Renal cortex interstitium (tissue), 11 donors: ENCODE measurements at regions not wholly inside any gene's neighbourhood (a gene's known extent, or its start where the extent isn't known, plus 50 kb on each side); places are given as distances from the start of the nearest gene placed in this dataset.

Source experiments
- DNase-seq, 11 donors: peaks; one replicate each; pipeline ENCODE4 v3.0.0-alpha.2; 2013; ENCODE audit warnings: low read depth in 9 of 11, low spot score in 4 of 11; ENCODE audit errors: extremely low read depth in 1 of 11

- DNase-seq: no peak
These were observed 185.6 kb upstream of the NAV3 start for GRCh38 chr12:77644915-77645605.

DNA sequence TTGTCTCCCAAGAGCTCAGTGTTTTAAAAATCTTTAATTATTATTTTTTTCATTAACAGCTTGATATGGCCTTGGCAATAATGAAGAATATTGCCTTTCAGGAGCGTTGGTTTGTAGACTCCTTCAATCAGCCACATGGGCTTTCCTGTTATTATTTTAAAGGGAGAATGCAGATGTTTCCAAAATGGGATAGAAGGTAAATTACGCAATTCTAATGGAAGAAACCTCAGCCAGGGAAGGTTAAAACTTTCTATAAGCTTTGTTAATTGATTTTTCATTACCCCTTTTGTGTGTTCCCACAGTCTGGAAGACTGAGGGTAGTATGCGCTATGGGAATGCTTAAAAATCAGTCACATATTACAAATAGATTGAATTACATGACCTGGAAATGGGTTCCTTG, 188.4 kb upstream of the NAV3 start:
- no peak for DNase-seq

GRCh38 chr12:77640356-77640755, 190.3 kb upstream of the NAV3 start:
- DNase-seq: no peak

DNA sequence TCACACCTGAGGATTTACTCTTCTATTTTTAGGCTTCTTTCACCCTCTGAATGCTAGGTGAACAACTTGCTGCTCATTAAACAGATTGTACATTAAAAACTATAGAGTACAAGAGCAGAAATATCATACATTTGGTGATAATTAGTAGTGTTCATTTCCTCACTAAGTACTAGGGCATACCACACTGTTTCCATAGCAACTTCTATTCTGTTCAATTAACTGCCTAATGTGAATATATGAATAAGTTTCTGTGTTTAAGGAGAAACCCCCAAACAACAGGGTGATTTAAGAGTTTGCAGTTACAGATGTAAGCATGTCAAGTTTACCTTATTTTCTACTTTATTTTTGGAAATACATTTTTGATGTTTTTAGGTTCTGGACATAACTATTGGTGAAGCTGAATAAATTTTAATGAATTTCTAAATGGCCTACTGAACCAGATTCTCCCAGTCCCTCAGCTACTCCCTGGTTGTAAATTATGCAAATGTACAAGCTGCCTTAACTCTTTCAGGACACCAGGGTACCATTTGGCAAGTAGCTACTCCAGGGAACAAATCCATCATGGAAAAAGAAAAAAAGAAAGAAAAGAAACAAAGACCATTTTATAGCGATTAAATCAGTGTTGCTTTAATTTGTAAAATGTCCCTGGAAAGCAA, 199.8 kb upstream of the NAV3 start:
- DNase-seq: no peak

DNA sequence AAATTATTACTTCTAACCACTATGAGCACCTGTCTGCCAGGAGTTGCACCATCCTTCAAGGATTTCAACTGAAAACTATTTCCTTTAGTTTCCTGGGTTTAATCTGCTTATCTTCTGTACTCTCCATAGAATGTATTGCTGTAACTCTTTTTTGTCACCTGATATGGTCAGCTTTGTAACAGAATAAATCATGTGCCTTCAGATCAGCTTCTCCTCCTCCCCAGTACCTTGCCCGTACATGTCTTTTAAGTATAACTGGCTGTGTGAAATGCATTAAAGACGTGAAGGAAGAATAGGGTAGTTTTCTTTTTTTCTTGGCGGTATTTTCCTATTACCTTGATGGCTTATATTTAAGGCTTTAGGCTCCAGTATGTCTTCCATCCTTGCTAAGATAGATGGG, 200.3 kb upstream of the NAV3 start:
- no peak for DNase-seq

DNA sequence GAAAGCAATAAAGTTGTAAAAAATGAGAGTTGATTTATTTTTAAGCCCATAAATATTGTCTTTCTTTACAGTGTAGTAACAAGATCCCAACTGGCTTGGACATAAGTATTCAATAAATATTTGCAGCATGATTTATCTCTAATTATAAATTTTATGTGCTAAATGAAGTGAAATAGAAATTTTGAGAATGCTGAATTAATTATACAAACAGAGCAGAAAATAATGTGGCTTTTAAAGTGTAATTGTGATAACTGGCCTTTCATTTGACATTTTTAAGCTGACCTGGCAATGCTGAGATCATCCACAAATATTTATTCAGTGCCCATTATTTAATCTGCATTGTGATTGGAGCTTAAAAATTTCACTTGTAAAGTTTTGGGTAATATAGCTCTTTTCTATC, 201.6 kb upstream of the NAV3 start:
- no peak for DNase-seq

GRCh38 chr12:77625441-77625840, 205.3 kb upstream of the NAV3 start:
- no peak for DNase-seq

DNA sequence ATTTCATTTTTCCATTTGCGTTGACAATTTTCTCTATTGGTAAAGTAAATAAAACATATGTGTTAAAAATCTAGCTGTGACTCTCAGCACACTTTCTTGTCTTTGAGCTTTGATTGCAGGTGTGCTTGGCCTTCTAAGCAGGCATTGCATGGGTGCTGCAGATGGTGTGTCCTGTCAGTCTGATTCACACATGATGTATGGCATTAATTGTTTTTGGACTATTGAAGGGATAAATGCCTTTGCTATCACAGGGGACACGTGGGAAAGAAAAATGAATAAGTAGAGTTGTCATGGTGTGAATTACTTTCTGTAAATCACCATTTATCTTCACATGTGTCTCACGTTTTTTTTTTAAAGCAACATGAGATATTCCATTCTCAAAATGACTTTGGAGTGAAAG, 211.3 kb upstream of the NAV3 start:
- no peak for DNase-seq

GRCh38 chr12:77617818-77618217, 212.9 kb upstream of the NAV3 start:
- DNase-seq: no peak

DNA sequence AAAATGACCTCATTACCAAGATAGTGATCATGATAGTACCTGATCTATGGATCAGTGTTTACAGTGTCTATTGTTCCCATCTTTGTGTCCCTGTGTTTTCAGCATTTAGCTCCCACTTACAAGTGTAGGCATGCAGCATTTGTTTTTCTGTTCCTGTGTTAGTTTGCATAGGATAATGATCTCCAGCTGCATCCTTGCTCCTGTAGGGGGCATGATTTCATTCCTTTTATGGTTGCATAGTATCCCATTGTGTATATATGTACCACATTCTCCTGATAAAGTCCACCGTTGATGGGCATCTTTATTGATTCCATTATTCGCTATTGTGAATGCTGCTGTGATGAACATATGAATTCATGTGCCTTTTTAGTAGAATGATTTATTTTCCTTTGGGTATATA, 215.4 kb upstream of the NAV3 start:
- DNase-seq: no peak

GRCh38 chr12:77613411-77613810, 217.3 kb upstream of the NAV3 start:
- DNase-seq: no peak

- DNase-seq: no peak
These were observed 220.2 kb upstream of the NAV3 start for GRCh38 chr12:77610446-77610845.

- DNase-seq: no peak
These were observed 221.7 kb upstream of the NAV3 start for GRCh38 chr12:77609016-77609415.

GRCh38 chr12:77608271-77608824, 222.3 kb upstream of the NAV3 start:
- peak in 7 of 11 donors; percentile 9 to 57 (median 32) for DNase-seq

GRCh38 chr12:77606348-77606747, 224.3 kb upstream of the NAV3 start:
- DNase-seq: no peak

DNA sequence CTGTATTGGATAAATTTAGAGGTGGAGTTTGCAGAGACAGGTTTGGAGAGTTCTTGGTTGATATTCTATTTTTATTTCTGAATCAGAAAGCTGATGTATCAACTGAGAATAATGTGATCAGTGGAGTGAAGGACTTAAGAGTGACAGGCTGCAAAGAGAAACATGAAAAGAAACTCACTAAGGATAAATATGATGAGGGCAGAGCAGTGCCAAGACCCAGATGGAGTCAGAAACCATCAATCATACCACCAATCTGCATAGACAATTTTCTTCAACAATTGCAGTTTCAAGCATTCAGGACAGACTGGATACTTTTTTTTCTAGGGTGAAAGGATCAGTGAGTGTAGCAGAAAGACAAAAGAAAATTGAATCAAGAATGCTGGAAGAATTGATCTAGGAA, 226.7 kb upstream of the NAV3 start:
- DNase-seq: no peak

DNA sequence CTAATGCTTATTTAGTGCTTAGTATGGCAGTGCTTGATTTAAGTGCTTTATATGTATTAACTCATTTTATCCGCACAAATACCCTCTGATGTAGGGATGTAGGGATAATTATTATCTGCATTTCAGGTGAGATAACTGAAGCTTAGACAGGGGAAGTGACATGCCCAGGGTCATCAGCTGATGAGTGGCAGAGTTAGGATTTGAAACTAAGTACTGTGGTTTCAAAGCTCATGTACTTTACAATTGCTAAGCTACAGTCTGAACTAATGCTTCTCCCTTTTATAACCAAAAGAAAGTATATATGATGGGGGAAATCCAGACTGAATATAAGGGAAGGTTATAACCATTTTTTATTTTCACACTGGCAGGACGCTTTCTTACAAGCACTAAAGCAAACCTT, 229.6 kb upstream of the NAV3 start:
- no peak for DNase-seq

- no peak for DNase-seq
These were observed 230.2 kb upstream of the NAV3 start for GRCh38 chr12:77600468-77600843.

DNA sequence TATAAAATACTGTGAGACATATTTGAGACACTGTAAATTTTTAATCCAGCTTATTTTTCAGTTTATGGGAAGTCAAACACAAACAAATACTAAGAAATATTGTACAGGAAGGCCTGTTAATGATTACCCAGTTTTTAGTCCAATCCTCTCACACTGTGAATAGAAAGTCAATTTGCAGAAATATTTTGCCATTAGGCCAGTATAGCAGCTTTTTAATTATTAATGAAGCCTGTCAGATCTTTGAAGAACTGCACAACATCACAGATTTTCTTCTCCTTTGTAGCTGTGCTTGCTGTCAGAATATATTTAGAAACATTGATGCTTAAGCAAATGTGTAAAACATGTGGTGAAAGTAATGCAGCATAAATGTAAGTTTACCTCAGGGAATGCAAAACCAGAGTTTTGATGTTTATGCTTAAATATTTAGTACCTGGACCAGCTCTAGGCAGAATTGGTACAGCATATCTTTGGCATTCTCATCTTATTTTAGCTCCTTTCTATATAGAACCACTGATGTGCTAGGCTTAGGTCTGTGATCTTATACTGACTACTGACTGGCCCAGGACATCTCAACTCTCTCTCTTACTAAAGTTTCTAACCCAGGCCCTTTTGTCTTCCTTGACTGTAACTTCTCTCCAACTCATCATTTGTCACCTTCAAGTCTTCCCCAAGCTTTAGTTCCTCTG, 230.8 kb upstream of the NAV3 start:
- no peak for DNase-seq

- DNase-seq: no peak
These were observed 236.3 kb upstream of the NAV3 start for GRCh38 chr12:77594366-77594765.
